ENCODE measurements at regions not wholly inside any gene's neighbourhood (a gene's known extent, or its start where the extent isn't known, plus 50 kb on each side); places are given as distances from the start of the nearest gene placed in this dataset.
"Not testable (repeated sequence)": the region's sequence is repeated elsewhere in the genome, so short reads cannot be mapped to it uniquely, and the experiment has no call there.

DNA sequence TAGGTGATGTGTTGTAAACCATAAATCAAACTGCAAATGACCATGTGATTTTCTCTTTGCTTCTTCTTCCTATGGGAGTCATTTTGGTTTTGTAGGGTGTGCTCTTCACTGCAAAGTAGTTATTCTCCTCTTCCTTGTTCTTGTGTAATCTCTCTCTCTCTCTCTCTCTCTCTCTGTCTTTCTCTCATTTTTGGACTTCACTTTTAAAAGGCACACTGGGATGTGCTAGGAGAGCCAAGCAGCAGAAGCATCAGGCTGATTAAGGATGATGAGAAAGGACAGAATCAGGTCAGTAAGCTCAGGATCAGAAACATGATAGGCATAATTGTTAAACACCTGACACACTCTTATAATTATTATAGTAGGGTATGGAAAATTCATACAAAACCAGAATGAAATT lies 505.3 kb upstream of the ZNF608 start:
- TF ChIP-seq, protein P1, sequence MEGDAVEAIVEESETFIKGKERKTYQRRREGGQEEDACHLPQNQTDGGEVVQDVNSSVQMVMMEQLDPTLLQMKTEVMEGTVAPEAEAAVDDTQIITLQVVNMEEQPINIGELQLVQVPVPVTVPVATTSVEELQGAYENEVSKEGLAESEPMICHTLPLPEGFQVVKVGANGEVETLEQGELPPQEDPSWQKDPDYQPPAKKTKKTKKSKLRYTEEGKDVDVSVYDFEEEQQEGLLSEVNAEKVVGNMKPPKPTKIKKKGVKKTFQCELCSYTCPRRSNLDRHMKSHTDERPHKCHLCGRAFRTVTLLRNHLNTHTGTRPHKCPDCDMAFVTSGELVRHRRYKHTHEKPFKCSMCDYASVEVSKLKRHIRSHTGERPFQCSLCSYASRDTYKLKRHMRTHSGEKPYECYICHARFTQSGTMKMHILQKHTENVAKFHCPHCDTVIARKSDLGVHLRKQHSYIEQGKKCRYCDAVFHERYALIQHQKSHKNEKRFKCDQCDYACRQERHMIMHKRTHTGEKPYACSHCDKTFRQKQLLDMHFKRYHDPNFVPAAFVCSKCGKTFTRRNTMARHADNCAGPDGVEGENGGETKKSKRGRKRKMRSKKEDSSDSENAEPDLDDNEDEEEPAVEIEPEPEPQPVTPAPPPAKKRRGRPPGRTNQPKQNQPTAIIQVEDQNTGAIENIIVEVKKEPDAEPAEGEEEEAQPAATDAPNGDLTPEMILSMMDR (IDR thresholded peaks at IDR 0.05), result no peak
- TF ChIP-seq POLR2A (IDR thresholded peaks at IDR 0.05) (no peak), EP300 (IDR thresholded peaks at IDR 0.05) (no peak)
- Histone ChIP-seq H3K4me1 (no peaks in the 10 kb centered on the region), H3K9me3 (peaks cover 0 to 17% (median 0%) of the 10 kb centered on the region in 4 donors), H3K27ac (no peak overlapping the region), H3K27me3 (no peaks in the 10 kb centered on the region), H3K4me3 (no peak overlapping the region), H3K36me3 (peaks cover 0 to 4% (median 0%) of the 10 kb centered on the region in 3 donors)
- no peak for DNase-seq (ENCODE audit: low spot score in 2 of 2)

DNA sequence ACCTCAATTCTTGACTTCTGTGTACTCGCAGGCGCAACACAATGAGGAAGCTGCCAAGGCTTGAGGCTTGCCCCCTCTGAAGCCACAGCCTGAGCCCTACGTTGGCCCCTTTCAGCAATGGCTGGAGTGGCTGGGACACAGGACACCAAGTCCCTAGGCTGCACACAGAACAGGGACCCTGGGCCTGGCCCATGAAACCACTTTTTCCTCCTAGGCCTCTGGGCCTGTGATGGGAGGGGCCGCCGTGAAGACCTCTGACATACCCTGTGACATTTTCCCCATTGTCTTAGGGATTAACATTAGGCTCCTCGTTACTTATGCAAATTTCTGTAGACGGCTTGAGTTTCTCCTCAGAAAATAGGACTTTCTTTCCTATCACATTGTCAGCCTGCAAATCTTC lies 507.2 kb upstream of the ZNF608 start:
- WGBS, 2 donors, result 90 to 98% methylated on average over 7 of the region's 7 CpGs

GRCh38 chr5:125254267-125254666 lies 507.8 kb upstream of the ZNF608 start:
- TF ChIP-seq POLR2A (IDR thresholded peaks at IDR 0.05) (no peak), EP300 (IDR thresholded peaks at IDR 0.05) (no peak)
- TF ChIP-seq, protein P1 (IDR thresholded peaks at IDR 0.05), result no peak
- 81 to 82% methylated on average over 3 of the region's 3 CpGs for WGBS, 2 donors
- no peak overlapping the region for H3K4me3 ChIP-seq
- H3K36me3 ChIP-seq, result peaks cover 0 to 4% (median 0%) of the 10 kb centered on the region in 3 donors
- no peaks in the 10 kb centered on the region for H3K27me3 ChIP-seq
- no peak for DNase-seq (ENCODE audit: low spot score in 2 of 2)
- H3K27ac ChIP-seq, result no peak overlapping the region
- no peaks in the 10 kb centered on the region for H3K4me1 ChIP-seq
- peaks cover 0 to 17% (median 0%) of the 10 kb centered on the region in 4 donors for H3K9me3 ChIP-seq

More for the DNA sequence above, 507.2 kb upstream of the ZNF608 start:
- not testable (repeated sequence) for DNase-seq (ENCODE audit: low spot score in 2 of 2); H3K4me3 ChIP-seq; H3K27me3 ChIP-seq; H3K36me3 ChIP-seq; H3K27ac ChIP-seq; H3K4me1 ChIP-seq
- peaks cover 0 to 17% (median 0%) of the 10 kb centered on the region in 4 donors for H3K9me3 ChIP-seq

DNA sequence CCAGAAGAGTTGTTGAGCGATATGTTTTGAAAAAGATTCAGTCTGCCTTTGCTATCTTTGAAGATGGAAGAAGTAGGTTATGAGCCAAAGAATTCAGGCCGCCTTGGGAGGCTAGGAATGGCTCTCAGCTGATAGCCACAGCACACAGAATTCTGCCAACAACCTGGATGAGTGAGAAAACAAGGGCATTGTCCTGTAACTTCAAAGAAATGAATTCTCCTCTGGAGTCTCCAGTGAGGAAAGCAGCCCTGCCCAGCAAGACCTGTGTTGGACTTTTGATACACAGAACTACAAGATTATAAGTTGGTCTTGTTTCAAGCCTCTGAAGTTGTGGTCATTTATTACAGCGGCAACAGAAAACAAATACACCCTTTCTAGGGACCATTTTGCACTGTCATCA lies 509.9 kb upstream of the ZNF608 start:
- peaks cover 0 to 17% (median 2%) of the 10 kb centered on the region in 4 donors for H3K9me3 ChIP-seq
- TF ChIP-seq, protein P1 (IDR thresholded peaks at IDR 0.05), result no peak
- TF ChIP-seq POLR2A (IDR thresholded peaks at IDR 0.05) (no peak), EP300 (IDR thresholded peaks at IDR 0.05) (no peak)
- H3K4me3 ChIP-seq, result no peak overlapping the region
- H3K36me3 ChIP-seq, result peaks cover 0 to 4% (median 0%) of the 10 kb centered on the region in 3 donors
- H3K4me1 ChIP-seq, result no peaks in the 10 kb centered on the region
- 89 to 93% methylated on average over 3 of the region's 3 CpGs for WGBS, 2 donors
- no peak overlapping the region for H3K27ac ChIP-seq
- no peaks in the 10 kb centered on the region for H3K27me3 ChIP-seq
- no peak for DNase-seq (ENCODE audit: low spot score in 2 of 2)

- WGBS, 2 donors, result 76 to 83% methylated on average over 4 of the region's 4 CpGs
- peaks cover 0 to 24% (median 3%) of the 10 kb centered on the region in 4 donors for H3K9me3 ChIP-seq
- TF ChIP-seq EP300 (IDR thresholded peaks at IDR 0.05) (no peak), POLR2A (IDR thresholded peaks at IDR 0.05) (no peak)
- TF ChIP-seq, protein P1 (IDR thresholded peaks at IDR 0.05), result no peak
- no peaks in the 10 kb centered on the region for H3K27me3 ChIP-seq
- no peak for DNase-seq (ENCODE audit: low spot score in 2 of 2)
- H3K36me3 ChIP-seq, result peaks cover 0 to 4% (median 0%) of the 10 kb centered on the region in 3 donors
- no peak overlapping the region for H3K27ac ChIP-seq
- no peaks in the 10 kb centered on the region for H3K4me1 ChIP-seq
- no peak overlapping the region for H3K4me3 ChIP-seq
These were observed 510.9 kb upstream of the ZNF608 start for GRCh38 chr5:125257057-125257972.

All from tibial nerve (tissue), 4 donors.